HEK293 (cell line): ENCODE measurements at regions not wholly inside any gene's neighbourhood (a gene's known extent, or its start where the extent isn't known, plus 50 kb on each side); places are given as distances from the start of the nearest gene placed in this dataset.

ENCODE experiments used
- CTCF ChIA-PET: fragments of 350-600 bp; formaldehyde crosslinking; extraction: SDS; loops from one replicate; lab custom pipeline; 2021; ENCODE audit warnings: antibody characterized with exemption; lab: Yijun Ruan, JAX
- POLR2A ChIA-PET: fragments of 300-600 bp; formaldehyde crosslinking; extraction: SDS; loops from one replicate; lab custom pipeline; 2020; ENCODE audit warnings: antibody characterized with exemption, inconsistent platforms; lab: Yijun Ruan, JAX
- H3K27ac ChIP-seq: fragments of 200-500 bp; sonication (Bioruptor generic); 2 replicates; pipeline ENCODE4 v1.5.1; 2014; ENCODE audit warnings: low read depth, low read length, control low read depth, inconsistent platforms; ENCODE audit errors: extremely low read depth
- H3K36me3 ChIP-seq, 2 experiments: fragments of 200-500 bp in 1 of 2; sonication (Bioruptor generic) in 1 of 2; 1 replicate in 1 of 2; 2 replicates in 1 of 2; pipeline ENCODE4 v1.5.1; 2014 to 2017; ENCODE audit warnings: inconsistent platforms in 2 of 2, low read length in 2 of 2; ENCODE audit not compliant: control insufficient read depth in 2 of 2, insufficient read depth in 1 of 2
- H3K4me1 ChIP-seq: fragments of 200-500 bp; sonication (Bioruptor generic); 2 replicates; pipeline ENCODE4 v1.5.1; 2014; ENCODE audit warnings: mild to moderate bottlenecking, low read length, inconsistent platforms; ENCODE audit not compliant: control insufficient read depth, insufficient read depth
- H3K4me3 ChIP-seq: 2 replicates; pipeline ENCODE4 v1.5.1; 2011; ENCODE audit warnings: low read depth, mild to moderate bottlenecking, control low read depth, low read length, moderate library complexity
- H3K9me3 ChIP-seq: fragments of 200-500 bp; sonication (Bioruptor generic); 2 replicates; pipeline ENCODE4 v1.5.1; 2014; ENCODE audit warnings: low read depth, low read length, inconsistent platforms; ENCODE audit not compliant: control insufficient read depth, insufficient read depth
- BCL6B ChIP-seq: fragments of 450-650 bp; formaldehyde crosslinking; IDR thresholded peaks from 2 replicates; pipeline ENCODE4 v1.5.1; 2017; ENCODE audit warnings: missing biosample characterization, missing genetic modification characterization
- EGR2 ChIP-seq: fragments of 450-650 bp; formaldehyde crosslinking; IDR thresholded peaks from 2 replicates; pipeline ENCODE4 v1.5.1; 2016; ENCODE audit warnings: low read depth, missing biosample characterization, missing genetic modification characterization
- GFI1B ChIP-seq: fragments of 450-650 bp; formaldehyde crosslinking; IDR thresholded peaks from 2 replicates; pipeline ENCODE4 v1.5.1; 2016; ENCODE audit warnings: missing biosample characterization, missing genetic modification characterization
- INSM2 ChIP-seq: fragments of 450-650 bp; formaldehyde crosslinking; IDR thresholded peaks from 2 replicates; pipeline ENCODE4 v1.5.1; 2016; ENCODE audit warnings: missing biosample characterization, missing genetic modification characterization
- OVOL3 ChIP-seq: fragments of 450-650 bp; formaldehyde crosslinking; IDR thresholded peaks from 2 replicates; pipeline ENCODE4 v1.5.1; 2016; ENCODE audit warnings: missing biosample characterization, missing genetic modification characterization
- RBAK ChIP-seq: fragments of 450-650 bp; formaldehyde crosslinking; IDR thresholded peaks from 2 replicates; pipeline ENCODE4 v1.5.1; 2016; ENCODE audit warnings: missing biosample characterization, missing genetic modification characterization
- TCF7L2 ChIP-seq: IDR thresholded peaks from 2 replicates; pipeline ENCODE4 v1.6.1; 2011; ENCODE audit warnings: low read depth, mild to moderate bottlenecking, inconsistent platforms, low read length, moderate library complexity, borderline replicate concordance
- ZBTB48 ChIP-seq: fragments of 450-650 bp; formaldehyde crosslinking; IDR thresholded peaks from 2 replicates; pipeline ENCODE4 v1.5.1; 2016; ENCODE audit warnings: missing biosample characterization, missing genetic modification characterization
- ZBTB8A ChIP-seq: fragments of 450-650 bp; formaldehyde crosslinking; IDR thresholded peaks from 2 replicates; pipeline ENCODE4 v1.5.1; 2016; ENCODE audit warnings: missing biosample characterization, missing genetic modification characterization
- ZNF16 ChIP-seq: fragments of 450-650 bp; formaldehyde crosslinking; IDR thresholded peaks from 2 replicates; pipeline ENCODE4 v1.5.1; 2016; ENCODE audit warnings: low read depth, missing biosample characterization, missing genetic modification characterization
- ZNF2 ChIP-seq: fragments of 450-650 bp; formaldehyde crosslinking; IDR thresholded peaks from 2 replicates; pipeline ENCODE4 v1.5.1; 2016; ENCODE audit warnings: missing biosample characterization, missing genetic modification characterization
- ZNF214 ChIP-seq: fragments of 450-650 bp; formaldehyde crosslinking; IDR thresholded peaks from 2 replicates; pipeline ENCODE4 v1.5.1; 2017; ENCODE audit warnings: missing biosample characterization, mild to moderate bottlenecking, missing genetic modification characterization, borderline replicate concordance
- ZNF354C ChIP-seq: fragments of 450-650 bp; formaldehyde crosslinking; IDR thresholded peaks from 2 replicates; pipeline ENCODE4 v1.5.1; 2016; ENCODE audit warnings: missing biosample characterization, missing genetic modification characterization, low read depth, borderline replicate concordance
- ZNF558 ChIP-seq: fragments of 450-650 bp; formaldehyde crosslinking; IDR thresholded peaks from 2 replicates; pipeline ENCODE4 v1.5.1; 2016; ENCODE audit warnings: missing biosample characterization, missing genetic modification characterization
- ZNF585B ChIP-seq: fragments of 450-650 bp; formaldehyde crosslinking; IDR thresholded peaks from 2 replicates; pipeline ENCODE4 v1.5.1; 2016; ENCODE audit warnings: missing biosample characterization, missing genetic modification characterization
- ZNF670 ChIP-seq: fragments of 450-650 bp; formaldehyde crosslinking; IDR thresholded peaks from 2 replicates; pipeline ENCODE4 v1.5.1; 2016; ENCODE audit warnings: missing biosample characterization, missing genetic modification characterization, low read depth
- ZNF677 ChIP-seq: fragments of 450-650 bp; IDR thresholded peaks from 2 replicates; pipeline ENCODE4 v1.5.0; 2018; ENCODE audit warnings: missing biosample characterization, mild to moderate bottlenecking, missing genetic modification characterization, moderate library complexity
- ZNF791 ChIP-seq: fragments of 450-650 bp; formaldehyde crosslinking; IDR thresholded peaks from 2 replicates; pipeline ENCODE4 v1.5.1; 2016; ENCODE audit warnings: missing biosample characterization, missing genetic modification characterization
- ZSCAN4 ChIP-seq: fragments of 450-650 bp; formaldehyde crosslinking; IDR thresholded peaks from 2 replicates; pipeline ENCODE4 v1.5.1; 2017; ENCODE audit warnings: missing biosample characterization, missing genetic modification characterization
- TF ChIP-seq, protein P1 (sequence below): sonication (generic); formaldehyde crosslinking; IDR thresholded peaks from 2 replicates; pipeline ENCODE4 v1.8.1; 2022; ENCODE audit warnings: mild to moderate bottlenecking, moderate library complexity, missing genetic modification reagents
- TF ChIP-seq, protein P2 (sequence below): fragments of 450-650 bp; formaldehyde crosslinking; IDR thresholded peaks from 2 replicates; pipeline ENCODE4 v1.5.1; 2016; ENCODE audit warnings: missing biosample characterization, missing genetic modification characterization

GRCh38 chr6:156545021-156545420 lies 232.2 kb upstream of the ARID1B start:
- Histone ChIP-seq H3K4me1 (no peaks in the 10 kb centered on the region), H3K27ac (no peak overlapping the region), H3K36me3 (no peaks in the 10 kb centered on the region), H3K4me3 (no peak overlapping the region), H3K9me3 (no peaks in the 10 kb centered on the region)
- POLR2A ChIA-PET: no interaction called here
- no peak for TF ChIP-seq ZBTB8A (tag by site-specific recombination)
- no peak for TF ChIP-seq ZNF354C
- TF ChIP-seq INSM2 (tag by site-specific recombination): no peak
- no peak for TF ChIP-seq ZNF214 (tag by site-specific recombination)
- TF ChIP-seq, protein P1, sequence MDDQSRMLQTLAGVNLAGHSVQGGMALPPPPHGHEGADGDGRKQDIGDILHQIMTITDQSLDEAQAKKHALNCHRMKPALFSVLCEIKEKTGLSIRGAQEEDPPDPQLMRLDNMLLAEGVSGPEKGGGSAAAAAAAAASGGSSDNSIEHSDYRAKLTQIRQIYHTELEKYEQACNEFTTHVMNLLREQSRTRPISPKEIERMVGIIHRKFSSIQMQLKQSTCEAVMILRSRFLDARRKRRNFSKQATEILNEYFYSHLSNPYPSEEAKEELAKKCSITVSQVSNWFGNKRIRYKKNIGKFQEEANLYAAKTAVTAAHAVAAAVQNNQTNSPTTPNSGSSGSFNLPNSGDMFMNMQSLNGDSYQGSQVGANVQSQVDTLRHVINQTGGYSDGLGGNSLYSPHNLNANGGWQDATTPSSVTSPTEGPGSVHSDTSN (CRISPR knock-in tag): no peak
- no peak for TF ChIP-seq ZBTB48 (tag by site-specific recombination)
- TF ChIP-seq GFI1B (tag by site-specific recombination): no peak
- TF ChIP-seq RBAK (tag by site-specific recombination): no peak
- no peak for TF ChIP-seq OVOL3 (tag by site-specific recombination)
- no peak for TF ChIP-seq ZNF558 (tag by site-specific recombination)
- TF ChIP-seq TCF7L2: no peak
- TF ChIP-seq EGR2 (tag by site-specific recombination): no peak
- TF ChIP-seq, protein P2, sequence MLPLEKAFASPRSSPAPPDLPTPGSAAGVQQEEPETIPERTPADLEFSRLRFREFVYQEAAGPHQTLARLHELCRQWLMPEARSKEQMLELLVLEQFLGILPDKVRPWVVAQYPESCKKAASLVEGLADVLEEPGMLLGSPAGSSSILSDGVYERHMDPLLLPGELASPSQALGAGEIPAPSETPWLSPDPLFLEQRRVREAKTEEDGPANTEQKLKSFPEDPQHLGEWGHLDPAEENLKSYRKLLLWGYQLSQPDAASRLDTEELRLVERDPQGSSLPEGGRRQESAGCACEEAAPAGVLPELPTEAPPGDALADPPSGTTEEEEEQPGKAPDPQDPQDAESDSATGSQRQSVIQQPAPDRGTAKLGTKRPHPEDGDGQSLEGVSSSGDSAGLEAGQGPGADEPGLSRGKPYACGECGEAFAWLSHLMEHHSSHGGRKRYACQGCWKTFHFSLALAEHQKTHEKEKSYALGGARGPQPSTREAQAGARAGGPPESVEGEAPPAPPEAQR (tag by site-specific recombination): no peak
- TF ChIP-seq ZNF791 (tag by site-specific recombination): no peak
- no peak for TF ChIP-seq ZNF677 (tag by site-specific recombination)
- no peak for TF ChIP-seq BCL6B (tag by site-specific recombination)
- CTCF ChIA-PET: interaction anchor here (0.7 kb wide), 1 partner anchor 58 kb away, joined by 3 read pairs; no protein-coding TSS in a partner anchor

DNA sequence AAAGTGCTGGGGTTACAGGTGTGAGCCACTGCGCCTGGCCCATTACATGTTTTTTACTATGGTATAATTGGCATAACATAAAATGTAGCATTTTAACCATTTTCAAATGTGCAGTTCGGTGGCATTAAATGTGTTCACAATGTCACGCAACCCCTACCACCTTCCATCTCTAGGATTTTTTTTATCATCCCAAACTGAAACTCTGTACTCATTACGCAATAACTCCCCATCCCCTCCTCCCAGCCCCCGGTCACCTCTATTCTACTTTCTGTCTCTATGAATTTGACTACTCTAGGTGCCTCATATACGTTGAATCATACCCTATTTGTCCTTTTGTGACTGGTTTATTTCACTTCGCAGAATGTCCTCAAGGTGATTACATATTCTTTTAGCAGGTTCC lies 233.1 kb upstream of the ARID1B start:
- H3K9me3 ChIP-seq: no peaks in the 10 kb centered on the region
- H3K4me1 ChIP-seq: no peaks in the 10 kb centered on the region
- no peak overlapping the region for H3K4me3 ChIP-seq
- TF ChIP-seq ZNF2 (no peak), ZNF585B (no peak), ZSCAN4 (tag by site-specific recombination) (no peak), ZNF670 (no peak), ZNF16 (tag by site-specific recombination) (no peak)
- TF ChIP-seq, all 188 proteins: peak for 0
- CTCF ChIA-PET: no interaction called here
- POLR2A ChIA-PET: no interaction called here
- Histone ChIP-seq H3K27ac (no peak overlapping the region), H3K36me3 (no peaks in the 10 kb centered on the region)
